ENCODE measurements at regions not wholly inside any gene's neighbourhood (a gene's known extent, or its start where the extent isn't known, plus 50 kb on each side); places are given as distances from the start of the nearest gene placed in this dataset.

GRCh38 chr15:70509282-70509662 lies 254.1 kb downstream of the UACA start:
- peak overlapping the region; percentile 63 for H3K4me2 ChIP-seq (ENCODE audit: low read length)
- no peak overlapping the region for H2AFZ ChIP-seq (ENCODE audit: low read depth, low read length, poor library complexity, severe bottlenecking)
- no TSS peak for BruUV-seq (replicated peaks)
- no peaks in the 10 kb centered on the region for H3K36me3 ChIP-seq (ENCODE audit: control insufficient read depth in 1 of 2, insufficient read depth in 2 of 2, low read length in 2 of 2)
- CTCF ChIA-PET: no interaction called here
- ATAC-seq (no peak), DNase-seq (ENCODE audit: low read depth, low spot score) (no peak)
- intact Hi-C loops (cut with micrococcal nuclease): no loop called here
- POLR2A ChIA-PET: no interaction called here
- peaks cover 5% of the 10 kb centered on the region; the same call in 1 of the 2 replicates for H3K27me3 ChIP-seq (ENCODE audit: insufficient read depth, low read length)
- RAD21 ChIA-PET (ENCODE audit: low non-redundant PET in 1 of 2, low total read pairs in 2 of 2, uncharacterized antibody in 2 of 2, unreplicated experiment in 2 of 2): no interaction called here
- TF ChIP-seq ZBTB33 (IDR thresholded peaks at IDR 0.05; ENCODE audit: extremely low read depth, insufficient replicate concordance, low read length) (no peak), ZFX (IDR thresholded peaks at IDR 0.05) (no peak), RAD21 (IDR thresholded peaks at IDR 0.05; ENCODE audit: low read depth) (no peak), POLR2A (IDR thresholded peaks at IDR 0.05; ENCODE audit: borderline replicate concordance, extremely low read depth, insufficient read depth, insufficient read length) (no peak), REST (IDR thresholded peaks at IDR 0.05; ENCODE audit: low read depth) (no peak), EGR1 (IDR thresholded peaks at IDR 0.05; ENCODE audit: low read depth) (no peak), TCF7L2 (IDR thresholded peaks at IDR 0.05; ENCODE audit: borderline replicate concordance, extremely low read depth, insufficient read depth, insufficient read length) (no peak), CTCF (IDR thresholded peaks at IDR 0.05 in 2 of 3, conservative IDR thresholded peaks at IDR 0.05 in 1 of 3; ENCODE audit: borderline replicate concordance in 1 of 3, insufficient read depth in 1 of 3, low read depth in 2 of 3, low read length in 2 of 3) (no peak), MAX (IDR thresholded peaks at IDR 0.05) (no peak), ZNF274 (IDR thresholded peaks at IDR 0.05; ENCODE audit: low read depth, low read length) (no peak), FOSL1 (IDR thresholded peaks at IDR 0.05; ENCODE audit: low read depth) (no peak), CBX3 (IDR thresholded peaks at IDR 0.05; ENCODE audit: low read depth) (no peak), CEBPB (IDR thresholded peaks at IDR 0.05; ENCODE audit: low read depth) (no peak), SP1 (IDR thresholded peaks at IDR 0.05; ENCODE audit: low read depth) (no peak), ATF3 (IDR thresholded peaks at IDR 0.05) (no peak), JUND (IDR thresholded peaks at IDR 0.05) (no peak), YY1 (IDR thresholded peaks at IDR 0.05; ENCODE audit: extremely low read depth, insufficient replicate concordance, low read depth, low read length) (no peak), EZH2 (IDR thresholded peaks at IDR 0.05) (no peak), SIN3A (IDR thresholded peaks at IDR 0.05; ENCODE audit: low read depth) (no peak), SRF (IDR thresholded peaks at IDR 0.05; ENCODE audit: low read depth) (no peak)
- H3K4me1 ChIP-seq (ENCODE audit: control insufficient read depth in 1 of 2, insufficient read depth in 2 of 2, low read length in 2 of 2): peaks cover 45 to 58% of the 10 kb centered on the region in 2 experiments
- no peaks in the 10 kb centered on the region for H4K20me1 ChIP-seq (ENCODE audit: insufficient read depth)
- peak overlapping the region; percentile 54 for H3K27ac ChIP-seq (ENCODE audit: low read depth, low read length)
- no peak overlapping the region for H3K4me3 ChIP-seq (replicated peaks in 1 of 2; ENCODE audit: low read depth in 1 of 2, low read length in 2 of 2)
- H3K79me2 ChIP-seq (ENCODE audit: insufficient read depth, low read length): no peaks in the 10 kb centered on the region
- H3K9ac ChIP-seq (ENCODE audit: low read length): no peak overlapping the region
- H3K9me3 ChIP-seq (ENCODE audit: control insufficient read depth in 1 of 2, insufficient read depth in 1 of 2, low read depth in 1 of 2, low read length in 2 of 2): peaks cover 0 to 11% of the 10 kb centered on the region in 2 experiments; a peak in 1 of 4 replicates
- H3K9me2 ChIP-seq (ENCODE audit: insufficient read depth): no peaks in the 10 kb centered on the region
